Trophoblast cell (in vitro differentiated cells and primary cell): ENCODE measurements at regions not wholly inside any gene's neighbourhood (a gene's known extent, or its start where the extent isn't known, plus 50 kb on each side); places are given as distances from the start of the nearest gene placed in this dataset.

Experiments used
- DNase-seq, 2 donors: peaks; one replicate each; pipeline ENCODE4 v3.0.0-alpha.2; 2016
- H2AFZ ChIP-seq: 2 replicates; pipeline ENCODE4 v1.6.1; 2013; ENCODE audit warnings: low read length, moderate library complexity, mild to moderate bottlenecking; ENCODE audit not compliant: insufficient read depth, poor library complexity
- H2AK5ac ChIP-seq: 2 replicates; pipeline ENCODE4 v1.6.1; 2013; ENCODE audit warnings: mild to moderate bottlenecking, low read length
- H2BK120ac ChIP-seq: 2 replicates; pipeline ENCODE4 v1.6.1; 2013; ENCODE audit warnings: low read length, mild to moderate bottlenecking, moderate library complexity; ENCODE audit not compliant: insufficient read depth, poor library complexity
- H2BK12ac ChIP-seq: 2 replicates; pipeline ENCODE4 v1.6.1; 2013; ENCODE audit warnings: mild to moderate bottlenecking, low read length, moderate library complexity
- H2BK5ac ChIP-seq: 2 replicates; pipeline ENCODE4 v1.6.1; 2013; ENCODE audit warnings: low read length, low read depth, moderate library complexity, mild to moderate bottlenecking; ENCODE audit not compliant: poor library complexity
- H3K14ac ChIP-seq: 2 replicates; pipeline ENCODE4 v1.6.1; 2013; ENCODE audit warnings: mild to moderate bottlenecking, low read length
- H3K18ac ChIP-seq: 2 replicates; pipeline ENCODE4 v1.6.1; 2013; ENCODE audit warnings: mild to moderate bottlenecking, low read length
- H3K23ac ChIP-seq: 2 replicates; pipeline ENCODE4 v1.6.1; 2013; ENCODE audit warnings: low read length
- H3K27ac ChIP-seq: 2 replicates; pipeline ENCODE4 v1.5.1; 2013; ENCODE audit warnings: low read depth, mild to moderate bottlenecking, inconsistent platforms, low read length, moderate library complexity
- H3K27me3 ChIP-seq: 2 replicates; pipeline ENCODE4 v1.6.1; 2013; ENCODE audit warnings: inconsistent platforms, mild to moderate bottlenecking, low read length, moderate library complexity; ENCODE audit not compliant: insufficient read depth
- H3K36me3 ChIP-seq, 2 experiments: 1 replicate in 1 of 2; 2 replicates in 1 of 2; pipeline ENCODE4 v1.6.1; 2013; ENCODE audit warnings: low read length in 2 of 2, mild to moderate bottlenecking in 2 of 2, moderate library complexity in 1 of 2; ENCODE audit not compliant: insufficient read depth in 2 of 2, control insufficient read depth in 1 of 2
- H3K4ac ChIP-seq: 2 replicates; pipeline ENCODE4 v1.6.1; 2013; ENCODE audit warnings: low read depth, mild to moderate bottlenecking, low read length, moderate library complexity
- H3K4me1 ChIP-seq, 2 experiments: 1 replicate in 1 of 2; 2 replicates in 1 of 2; pipeline ENCODE4 v1.6.1; 2013; ENCODE audit warnings: low read length in 2 of 2, mild to moderate bottlenecking in 2 of 2, moderate library complexity in 1 of 2; ENCODE audit not compliant: insufficient read depth in 2 of 2, control insufficient read depth in 1 of 2
- H3K4me2 ChIP-seq: 2 replicates; pipeline ENCODE4 v1.6.1; 2013; ENCODE audit warnings: inconsistent platforms, mild to moderate bottlenecking, low read length, moderate library complexity
- H3K4me3 ChIP-seq: 2 replicates; pipeline ENCODE4 v1.5.1; 2013; ENCODE audit warnings: mild to moderate bottlenecking, low read depth, low read length, inconsistent platforms
- H3K79me1 ChIP-seq: one replicate; pipeline ENCODE4 v1.6.1; 2013; ENCODE audit warnings: low read length
- H3K79me2 ChIP-seq: 2 replicates; pipeline ENCODE4 v1.6.1; 2013; ENCODE audit warnings: low read length, mild to moderate bottlenecking; ENCODE audit not compliant: control insufficient read depth, insufficient read depth, poor library complexity
- H3K9ac ChIP-seq: 2 replicates; pipeline ENCODE4 v1.6.1; 2013; ENCODE audit warnings: mild to moderate bottlenecking, low read length
- H3K9me3 ChIP-seq: 2 replicates; pipeline ENCODE4 v1.6.1; 2013; ENCODE audit warnings: low read depth, mild to moderate bottlenecking, control low read depth, inconsistent platforms, low read length; ENCODE audit not compliant: insufficient read depth
- H4K12ac ChIP-seq: 2 replicates; pipeline ENCODE4 v1.6.1; 2013; ENCODE audit warnings: low read depth, mild to moderate bottlenecking, low read length, moderate library complexity
- H4K8ac ChIP-seq: 2 replicates; pipeline ENCODE4 v1.6.1; 2013; ENCODE audit warnings: low read depth, mild to moderate bottlenecking, low read length, moderate library complexity
- H4K91ac ChIP-seq: one replicate; pipeline ENCODE4 v1.6.1; 2013; ENCODE audit warnings: low read depth, mild to moderate bottlenecking, low read length, moderate library complexity
- WGBS: extraction: QIAGEN DNeasy Blood & Tissue Kit; methylation state at CpG from one replicate; pipeline ENCODE4 v1.1.7; 2013; ENCODE audit warnings: missing lambda C conversion rate; ENCODE audit not compliant: insufficient read length, insufficient coverage; ENCODE audit errors: extremely low coverage; 5-methylcytosine and 5-hydroxymethylcytosine counted together

DNA sequence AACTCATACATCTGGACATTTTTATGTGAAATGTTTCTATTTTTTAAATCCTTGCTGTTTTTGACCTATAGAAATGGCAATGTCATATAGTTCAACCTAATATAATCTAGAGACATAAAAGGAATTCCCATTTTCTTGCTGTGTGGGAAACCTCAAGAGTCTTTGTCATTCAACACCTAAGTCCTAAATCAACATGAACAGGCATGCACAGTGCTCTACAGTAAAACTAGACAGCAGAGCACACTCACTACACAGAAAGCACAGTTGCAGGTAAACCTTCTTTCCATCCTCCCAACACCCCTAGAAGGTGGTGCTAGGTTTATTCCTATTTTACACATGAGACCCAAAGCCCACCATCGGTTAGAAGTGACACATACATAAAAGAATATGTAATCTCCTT is 79.1 kb upstream of the C1QTNF7 start:
- Histone ChIP-seq H3K23ac (no peak overlapping the region), H3K4me3 (no peak overlapping the region), H3K27ac (no peak overlapping the region), H3K79me2 (no peaks in the 10 kb centered on the region), H2AK5ac (no peak overlapping the region), H3K9me3 (peaks cover 1% of the 10 kb centered on the region), H3K4me2 (no peak overlapping the region), H4K12ac (no peak overlapping the region), H4K8ac (no peak overlapping the region), H3K79me1 (peaks cover 3% of the 10 kb centered on the region), H2BK5ac (peak overlapping the region; percentile 0), H4K91ac (no peak overlapping the region), H3K4me1 (peaks cover 8 to 13% of the 10 kb centered on the region in 2 experiments), H2BK120ac (no peak overlapping the region), H2BK12ac (no peak overlapping the region), H3K14ac (no peak overlapping the region), H3K9ac (no peak overlapping the region), H2AFZ (no peak overlapping the region), H3K36me3 (no peaks in the 10 kb centered on the region), H3K18ac (no peak overlapping the region), H3K27me3 (no peaks in the 10 kb centered on the region), H3K4ac (no peak overlapping the region)
- WGBS: no CpG with 5 or more reads among the region's 1 CpG
- DNase-seq: no peak

DNA sequence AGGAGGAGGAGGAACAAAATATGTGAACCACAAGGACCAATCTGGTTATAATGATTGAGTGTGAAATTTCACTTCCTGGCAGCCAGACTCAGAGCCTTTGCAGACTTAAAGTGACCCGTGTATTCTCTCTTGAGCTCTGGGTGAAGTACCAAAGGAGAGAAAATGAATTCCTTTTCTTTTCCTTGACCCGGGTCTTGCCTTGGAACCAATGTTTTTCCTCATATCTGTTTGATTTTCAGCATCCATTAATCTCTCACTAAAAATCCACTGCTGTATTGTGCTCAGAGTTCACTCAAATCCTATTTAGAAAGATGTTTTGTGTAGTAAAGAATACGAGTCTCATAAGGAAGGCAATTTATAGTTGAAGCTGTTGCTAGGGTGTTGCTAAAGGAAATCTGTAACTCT is 78.3 kb upstream of the C1QTNF7 start:
- H2BK5ac ChIP-seq: no peak overlapping the region
- no peak overlapping the region for H3K4me3 ChIP-seq
- no peak overlapping the region for H4K8ac ChIP-seq
- H2BK12ac ChIP-seq: no peak overlapping the region
- no CpG with 5 or more reads among the region's 3 CpGs for WGBS
- H3K18ac ChIP-seq: no peak overlapping the region
- no peak overlapping the region for H3K9ac ChIP-seq
- no peak overlapping the region for H3K23ac ChIP-seq
- no peak overlapping the region for H4K12ac ChIP-seq
- H4K91ac ChIP-seq: no peak overlapping the region
- no peaks in the 10 kb centered on the region for H3K27me3 ChIP-seq
- no peak overlapping the region for H3K4me2 ChIP-seq
- no peaks in the 10 kb centered on the region for H3K36me3 ChIP-seq
- no peak overlapping the region for H2AK5ac ChIP-seq
- no peak overlapping the region for H2AFZ ChIP-seq
- no peak overlapping the region for H2BK120ac ChIP-seq
- no peak overlapping the region for H3K14ac ChIP-seq
- no peak for DNase-seq
- H3K4ac ChIP-seq: no peak overlapping the region
- no peak overlapping the region for H3K27ac ChIP-seq
- H3K9me3 ChIP-seq: peaks cover 1% of the 10 kb centered on the region
- H3K4me1 ChIP-seq: peaks cover 5 to 11% of the 10 kb centered on the region in 2 experiments
- H3K79me2 ChIP-seq: no peaks in the 10 kb centered on the region
- peaks cover 3% of the 10 kb centered on the region for H3K79me1 ChIP-seq

GRCh38 chr4:15349965-15350364 is 77.9 kb upstream of the C1QTNF7 start:
- WGBS: no CpG with 5 or more reads among the region's 1 CpG

DNA sequence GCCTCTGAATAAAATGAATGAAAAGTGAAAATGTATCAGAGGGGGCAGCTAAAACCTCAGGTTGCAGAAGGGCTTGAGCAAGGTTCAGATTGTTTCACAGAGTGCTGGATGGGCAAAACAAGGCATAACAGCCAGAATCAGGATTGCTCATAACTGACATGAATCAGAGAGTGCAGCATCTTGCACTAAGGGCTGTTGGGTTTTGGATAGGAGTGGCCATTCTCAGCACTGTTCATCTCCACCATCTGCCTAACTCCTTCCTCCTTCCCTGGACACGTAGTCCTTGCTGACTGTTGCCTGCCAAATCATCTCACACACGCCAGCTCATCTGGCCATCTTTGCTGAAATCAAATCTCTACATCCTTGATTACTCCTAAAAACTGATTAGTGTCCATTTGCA is 75.3 kb upstream of the C1QTNF7 start:
- H2AFZ ChIP-seq: no peak overlapping the region
- H4K91ac ChIP-seq: no peak overlapping the region
- no peak overlapping the region for H3K4ac ChIP-seq
- H3K23ac ChIP-seq: no peak overlapping the region
- H4K8ac ChIP-seq: no peak overlapping the region
- no peak overlapping the region for H2BK5ac ChIP-seq
- no peaks in the 10 kb centered on the region for H3K27me3 ChIP-seq
- no peak overlapping the region for H3K14ac ChIP-seq
- no CpG with 5 or more reads among the region's 2 CpGs for WGBS
- no peaks in the 10 kb centered on the region for H3K36me3 ChIP-seq
- H2AK5ac ChIP-seq: no peak overlapping the region
- no peak overlapping the region for H3K4me3 ChIP-seq
- no peak overlapping the region for H4K12ac ChIP-seq
- no peak overlapping the region for H3K18ac ChIP-seq
- no peak overlapping the region for H2BK12ac ChIP-seq
- H3K79me2 ChIP-seq: no peaks in the 10 kb centered on the region
- no peak overlapping the region for H3K9ac ChIP-seq
- DNase-seq: no peak
- H3K79me1 ChIP-seq: no peaks in the 10 kb centered on the region
- H3K27ac ChIP-seq: no peak overlapping the region
- H3K4me1 ChIP-seq: peaks cover 2% of the 10 kb centered on the region in 2 experiments
- no peak overlapping the region for H2BK120ac ChIP-seq
- H3K9me3 ChIP-seq: peaks cover 1% of the 10 kb centered on the region
- no peak overlapping the region for H3K4me2 ChIP-seq

More at GRCh38 chr4:15349965-15350364, 77.9 kb upstream of the C1QTNF7 start:
- no peak overlapping the region for H4K8ac ChIP-seq
- no peak overlapping the region for H3K18ac ChIP-seq
- peaks cover 1% of the 10 kb centered on the region for H3K9me3 ChIP-seq
- H3K4me3 ChIP-seq: no peak overlapping the region
- H2BK120ac ChIP-seq: no peak overlapping the region
- no peak overlapping the region for H2AK5ac ChIP-seq
- H3K27ac ChIP-seq: no peak overlapping the region
- H3K23ac ChIP-seq: no peak overlapping the region
- peak overlapping the region; percentile 63 for H2BK12ac ChIP-seq
- no peaks in the 10 kb centered on the region for H3K79me2 ChIP-seq
- no peak overlapping the region for H4K12ac ChIP-seq
- no peak overlapping the region for H4K91ac ChIP-seq
- no peaks in the 10 kb centered on the region for H3K27me3 ChIP-seq
- H3K14ac ChIP-seq: no peak overlapping the region
- peaks cover 3% of the 10 kb centered on the region for H3K79me1 ChIP-seq
- DNase-seq: no peak
- no peak overlapping the region for H3K9ac ChIP-seq
- H2AFZ ChIP-seq: no peak overlapping the region
- H3K4me2 ChIP-seq: no peak overlapping the region
- H2BK5ac ChIP-seq: no peak overlapping the region
- no peaks in the 10 kb centered on the region for H3K36me3 ChIP-seq
- peaks cover 5 to 11% of the 10 kb centered on the region in 2 experiments for H3K4me1 ChIP-seq
- no peak overlapping the region for H3K4ac ChIP-seq
